Anterior cingulate cortex (tissue), 58 donors: ENCODE measurements at regions not wholly inside any gene's neighbourhood (a gene's known extent, or its start where the extent isn't known, plus 50 kb on each side); places are given as distances from the start of the nearest gene placed in this dataset.
A peak's percentile ranks its signal among the peaks of the same experiment; 100 is the strongest.
"Not testable (repeated sequence)": the region's sequence is repeated elsewhere in the genome, so short reads cannot be mapped to it uniquely, and the experiment has no call there.

Experiments used
- DNase-seq, 58 donors: peaks; one replicate each; lab custom pipeline; 2025; lab: John Stamatoyannopoulos, UW

GRCh38 chr4:81796790-81797528 is 325.3 kb upstream of the RASGEF1B start:
- DNase-seq: no peak

GRCh38 chr4:81792521-81792920 is 320.8 kb upstream of the RASGEF1B start:
- DNase-seq: no peak

- no peak for DNase-seq
Observed at GRCh38 chr4:81790477-81790876, 318.8 kb upstream of the RASGEF1B start.

GRCh38 chr4:81789741-81790399 is 318.2 kb upstream of the RASGEF1B start:
- DNase-seq: no peak

GRCh38 chr4:81789158-81789557 is 317.5 kb upstream of the RASGEF1B start:
- no peak for DNase-seq

- peak in 3 of 58 donors; percentile 0 to 7 (median 4) for DNase-seq
Observed at GRCh38 chr4:81786766-81787165, 315.1 kb upstream of the RASGEF1B start.

GRCh38 chr4:81786063-81786763 is 314.5 kb upstream of the RASGEF1B start:
- peak in 3 of 58 donors; percentile 2 to 49 (median 7) for DNase-seq

- DNase-seq: no peak
Observed at GRCh38 chr4:81785338-81785737, 313.6 kb upstream of the RASGEF1B start.

- DNase-seq: no peak
Observed at GRCh38 chr4:81783558-81783957, 311.9 kb upstream of the RASGEF1B start.

GRCh38 chr4:81781799-81782198 is 310.1 kb upstream of the RASGEF1B start:
- DNase-seq: no peak

GRCh38 chr4:81777718-81778117 is 306.0 kb upstream of the RASGEF1B start:
- DNase-seq: not testable (repeated sequence)

- no peak for DNase-seq
Observed at GRCh38 chr4:81776794-81777193, 305.1 kb upstream of the RASGEF1B start.

- no peak for DNase-seq
Observed at GRCh38 chr4:81773557-81773956, 301.9 kb upstream of the RASGEF1B start.

- no peak for DNase-seq
Observed at GRCh38 chr4:81771721-81772120, 300.0 kb upstream of the RASGEF1B start.

- no peak for DNase-seq
Observed at GRCh38 chr4:81769244-81769643, 297.5 kb upstream of the RASGEF1B start.

- DNase-seq: no peak
Observed at GRCh38 chr4:81758574-81759264, 287.0 kb upstream of the RASGEF1B start.

- peak in 11 of 58 donors; percentile 1 to 26 (median 7) for DNase-seq
Observed at GRCh38 chr4:81757691-81758090, 286.0 kb upstream of the RASGEF1B start.

GRCh38 chr4:81756973-81757372 is 285.3 kb upstream of the RASGEF1B start:
- DNase-seq: no peak

- DNase-seq: no peak
Observed at GRCh38 chr4:81756042-81756441, 284.3 kb upstream of the RASGEF1B start.

- peak in 2 of 58 donors; percentile 4 to 14 for DNase-seq
Observed at GRCh38 chr4:81754169-81754568, 282.5 kb upstream of the RASGEF1B start.
